Activated T-cell treated with anti-CD3 and anti-CD28 coated beads, Interleukin-2, amount 50 U/mL, for 4 hours (primary cell): ENCODE measurements at regions not wholly inside any gene's neighbourhood (a gene's known extent, or its start where the extent isn't known, plus 50 kb on each side); places are given as distances from the start of the nearest gene placed in this dataset.

Experiments
- ATAC-seq, 2 donors: fragments of 200-7000 bp; cut with Tn5 transposase; one replicate each; pipeline ENCODE4 v1.10.0; 2021
- DNase-seq: peaks from one replicate; pipeline ENCODE4 v3.0.0-alpha.2; 2020
- H3K27me3 Mint-ChIP-seq: one replicate; pipeline ENCODE4 v1.8.0; 2021; ENCODE audit warnings: low read depth, mixed read lengths
- H3K36me3 Mint-ChIP-seq: one replicate; pipeline ENCODE4 v1.8.0; 2022; ENCODE audit warnings: mixed read lengths; ENCODE audit not compliant: insufficient read depth
- H3K4me1 Mint-ChIP-seq: one replicate; pipeline ENCODE4 v1.8.0; 2021; ENCODE audit warnings: low read depth, mixed read lengths
- H3K4me3 Mint-ChIP-seq: one replicate; pipeline ENCODE4 v1.8.0; 2021; ENCODE audit warnings: mild to moderate bottlenecking, moderate library complexity, mixed read lengths
- H3K9me3 Mint-ChIP-seq: one replicate; pipeline ENCODE4 v1.8.0; 2021; ENCODE audit warnings: mixed read lengths

- Mint-ChIP-seq H3K27me3 (peaks cover 3% of the 10 kb centered on the region), H3K4me3 (no peak overlapping the region), H3K9me3 (peaks cover 11% of the 10 kb centered on the region), H3K36me3 (no peaks in the 10 kb centered on the region), H3K4me1 (peaks cover 4% of the 10 kb centered on the region)
- DNase-seq (no peak), ATAC-seq (peak; percentile 86)
These were observed 110.6 kb downstream of the EMX2 start for GRCh38 chr10:117653170-117653515.

- H3K4me3 Mint-ChIP-seq, result no peak overlapping the region
- no peak for ATAC-seq
- peaks cover 3% of the 10 kb centered on the region for H3K27me3 Mint-ChIP-seq
- H3K9me3 Mint-ChIP-seq, result peaks cover 11% of the 10 kb centered on the region
- DNase-seq, result no peak
- peaks cover 4% of the 10 kb centered on the region for H3K4me1 Mint-ChIP-seq
- H3K36me3 Mint-ChIP-seq, result no peaks in the 10 kb centered on the region
These were observed 111.6 kb downstream of the EMX2 start for GRCh38 chr10:117654105-117654504.

GRCh38 chr10:117656385-117657367 lies 114.1 kb downstream of the EMX2 start:
- Mint-ChIP-seq H3K4me1 (peaks cover 4% of the 10 kb centered on the region), H3K4me3 (no peak overlapping the region), H3K36me3 (no peaks in the 10 kb centered on the region), H3K27me3 (peaks cover 7% of the 10 kb centered on the region), H3K9me3 (peaks cover 7% of the 10 kb centered on the region)
- peak; percentile 68 to 80 for ATAC-seq
- DNase-seq, result no peak

- no peak overlapping the region for H3K4me3 Mint-ChIP-seq
- DNase-seq, result no peak
- no peak for ATAC-seq
- peaks cover 7% of the 10 kb centered on the region for H3K27me3 Mint-ChIP-seq
- peaks cover 3% of the 10 kb centered on the region for H3K9me3 Mint-ChIP-seq
- peaks cover 4% of the 10 kb centered on the region for H3K4me1 Mint-ChIP-seq
- H3K36me3 Mint-ChIP-seq, result no peaks in the 10 kb centered on the region
These were observed 118.8 kb downstream of the EMX2 start for GRCh38 chr10:117661316-117661715.

GRCh38 chr10:117662126-117662525 lies 119.6 kb downstream of the EMX2 start:
- Mint-ChIP-seq H3K27me3 (peaks cover 4% of the 10 kb centered on the region), H3K4me3 (no peak overlapping the region), H3K4me1 (no peaks in the 10 kb centered on the region), H3K9me3 (no peaks in the 10 kb centered on the region), H3K36me3 (no peaks in the 10 kb centered on the region)
- ATAC-seq, result no peak
- no peak for DNase-seq

- no peak overlapping the region for H3K4me3 Mint-ChIP-seq
- ATAC-seq, result no peak
- H3K36me3 Mint-ChIP-seq, result no peaks in the 10 kb centered on the region
- H3K27me3 Mint-ChIP-seq, result peaks cover 4% of the 10 kb centered on the region
- H3K9me3 Mint-ChIP-seq, result no peaks in the 10 kb centered on the region
- DNase-seq, result no peak
- no peaks in the 10 kb centered on the region for H3K4me1 Mint-ChIP-seq
These were observed 120.4 kb downstream of the EMX2 start for GRCh38 chr10:117662751-117663540.

GRCh38 chr10:117663750-117664149 lies 121.2 kb downstream of the EMX2 start:
- no peaks in the 10 kb centered on the region for H3K36me3 Mint-ChIP-seq
- ATAC-seq (peak; percentile 44 to 59), DNase-seq (no peak)
- H3K4me3 Mint-ChIP-seq, result no peak overlapping the region
- H3K9me3 Mint-ChIP-seq, result no peaks in the 10 kb centered on the region
- no peaks in the 10 kb centered on the region for H3K4me1 Mint-ChIP-seq
- H3K27me3 Mint-ChIP-seq, result peaks cover 4% of the 10 kb centered on the region

GRCh38 chr10:117664288-117664687 lies 121.7 kb downstream of the EMX2 start:
- no peak for DNase-seq
- Mint-ChIP-seq H3K4me3 (no peak overlapping the region), H3K36me3 (no peaks in the 10 kb centered on the region), H3K4me1 (no peaks in the 10 kb centered on the region), H3K9me3 (no peaks in the 10 kb centered on the region), H3K27me3 (peaks cover 4% of the 10 kb centered on the region)
- no peak for ATAC-seq

GRCh38 chr10:117666166-117666565 lies 123.6 kb downstream of the EMX2 start:
- no peak overlapping the region for H3K4me3 Mint-ChIP-seq
- DNase-seq (no peak), ATAC-seq (no peak)
- H3K36me3 Mint-ChIP-seq, result no peaks in the 10 kb centered on the region
- H3K27me3 Mint-ChIP-seq, result no peaks in the 10 kb centered on the region
- H3K4me1 Mint-ChIP-seq, result no peaks in the 10 kb centered on the region
- H3K9me3 Mint-ChIP-seq, result no peaks in the 10 kb centered on the region

- H3K9me3 Mint-ChIP-seq, result no peaks in the 10 kb centered on the region
- no peak for ATAC-seq
- no peak overlapping the region for H3K4me3 Mint-ChIP-seq
- no peaks in the 10 kb centered on the region for H3K27me3 Mint-ChIP-seq
- no peaks in the 10 kb centered on the region for H3K4me1 Mint-ChIP-seq
- no peaks in the 10 kb centered on the region for H3K36me3 Mint-ChIP-seq
- no peak for DNase-seq
These were observed 124.4 kb downstream of the EMX2 start for GRCh38 chr10:117666965-117667364.

- Mint-ChIP-seq H3K9me3 (no peaks in the 10 kb centered on the region), H3K36me3 (no peaks in the 10 kb centered on the region), H3K27me3 (no peaks in the 10 kb centered on the region), H3K4me3 (no peak overlapping the region), H3K4me1 (no peaks in the 10 kb centered on the region)
- DNase-seq, result no peak
- ATAC-seq, result no peak
These were observed 125.3 kb downstream of the EMX2 start for GRCh38 chr10:117667831-117668230.

GRCh38 chr10:117668327-117669008 lies 125.9 kb downstream of the EMX2 start:
- H3K27me3 Mint-ChIP-seq, result no peaks in the 10 kb centered on the region
- no peaks in the 10 kb centered on the region for H3K4me1 Mint-ChIP-seq
- ATAC-seq (no peak), DNase-seq (no peak)
- no peaks in the 10 kb centered on the region for H3K36me3 Mint-ChIP-seq
- no peaks in the 10 kb centered on the region for H3K9me3 Mint-ChIP-seq
- H3K4me3 Mint-ChIP-seq, result no peak overlapping the region

- no peak for ATAC-seq
- no peak overlapping the region for H3K4me3 Mint-ChIP-seq
- no peak for DNase-seq
- H3K9me3 Mint-ChIP-seq, result no peaks in the 10 kb centered on the region
- no peaks in the 10 kb centered on the region for H3K27me3 Mint-ChIP-seq
- H3K4me1 Mint-ChIP-seq, result no peaks in the 10 kb centered on the region
- H3K36me3 Mint-ChIP-seq, result no peaks in the 10 kb centered on the region
These were observed 126.6 kb downstream of the EMX2 start for GRCh38 chr10:117669122-117669521.

- Mint-ChIP-seq H3K4me3 (no peak overlapping the region), H3K9me3 (no peaks in the 10 kb centered on the region), H3K4me1 (no peaks in the 10 kb centered on the region), H3K36me3 (no peaks in the 10 kb centered on the region), H3K27me3 (no peaks in the 10 kb centered on the region)
- DNase-seq (no peak), ATAC-seq (no peak)
These were observed 127.8 kb downstream of the EMX2 start for GRCh38 chr10:117670116-117670904.
